Hepatic stellate cell (primary cell): ENCODE measurements at regions not wholly inside any gene's neighbourhood (a gene's known extent, or its start where the extent isn't known, plus 50 kb on each side); places are given as distances from the start of the nearest gene placed in this dataset.

Experiments used
- DNase-seq: peaks from one replicate; pipeline ENCODE4 v3.0.0; 2011; ENCODE audit warnings: low spot score

GRCh38 chr6:1257778-1258177, 54.1 kb upstream of the FOXQ1 start:
- DNase-seq, result no peak

- DNase-seq, result no peak
Measured at GRCh38 chr6:1256435-1257008, 55.4 kb upstream of the FOXQ1 start.

GRCh38 chr6:1255636-1256365, 56.1 kb upstream of the FOXQ1 start:
- DNase-seq, result no peak

GRCh38 chr6:1254326-1254725, 57.6 kb upstream of the FOXQ1 start:
- DNase-seq, result no peak

GRCh38 chr6:1253816-1254215, 58.1 kb upstream of the FOXQ1 start:
- no peak for DNase-seq

GRCh38 chr6:1251198-1252155, 60.4 kb upstream of the FOXQ1 start:
- no peak for DNase-seq

GRCh38 chr6:1250489-1251197, 61.3 kb upstream of the FOXQ1 start:
- no peak for DNase-seq

- DNase-seq, result no peak
Measured at GRCh38 chr6:1247894-1248293, 64.0 kb upstream of the FOXQ1 start.

GRCh38 chr6:1247056-1247455, 64.8 kb upstream of the FOXQ1 start:
- DNase-seq, result no peak

- DNase-seq, result no peak
Measured at GRCh38 chr6:1244941-1245340, 67.0 kb upstream of the FOXQ1 start.

GRCh38 chr6:1244278-1244677, 67.6 kb upstream of the FOXQ1 start:
- DNase-seq, result no peak

- DNase-seq, result no peak
Measured at GRCh38 chr6:1242446-1242845, 69.5 kb upstream of the FOXQ1 start.

- no peak for DNase-seq
Measured at GRCh38 chr6:1242021-1242420, 69.9 kb upstream of the FOXQ1 start.

GRCh38 chr6:1240766-1241318, 71.1 kb upstream of the FOXQ1 start:
- DNase-seq, result no peak

GRCh38 chr6:1239805-1240204, 72.1 kb upstream of the FOXQ1 start:
- no peak for DNase-seq

- DNase-seq, result no peak
Measured at GRCh38 chr6:1238040-1238439, 73.9 kb upstream of the FOXQ1 start.

- no peak for DNase-seq
Measured at GRCh38 chr6:1237636-1238035, 74.3 kb upstream of the FOXQ1 start.

GRCh38 chr6:1235825-1236224, 76.1 kb upstream of the FOXQ1 start:
- DNase-seq, result no peak

- DNase-seq, result no peak
Measured at GRCh38 chr6:1233924-1234323, 78.0 kb upstream of the FOXQ1 start.

- DNase-seq, result no peak
Measured at GRCh38 chr6:1232578-1232977, 79.3 kb upstream of the FOXQ1 start.

- no peak for DNase-seq
Measured at GRCh38 chr6:1231941-1232340, 80.0 kb upstream of the FOXQ1 start.
